CD14-positive monocyte (primary cell): ENCODE measurements at regions not wholly inside any gene's neighbourhood (a gene's known extent, or its start where the extent isn't known, plus 50 kb on each side); places are given as distances from the start of the nearest gene placed in this dataset.
"Not testable (repeated sequence)": the region's sequence is repeated elsewhere in the genome, so short reads cannot be mapped to it uniquely, and the experiment has no call there.

ENCODE experiments used
- DNase-seq, 3 donors: peaks; one replicate each; pipeline ENCODE4 v3.0.0-alpha.2; 2011 to 2022
- H2AFZ ChIP-seq: 2 replicates; pipeline ENCODE4 v1.6.0; 2012; ENCODE audit warnings: mild to moderate bottlenecking, low read depth, low read length, inconsistent platforms; ENCODE audit not compliant: insufficient read depth, poor library complexity, severe bottlenecking
- H3K27ac ChIP-seq, 2 donors: 1 replicate in 1 of 2; 2 replicates in 1 of 2; pipeline ENCODE4 v1.5.1; 2012 to 2013; ENCODE audit warnings: low read length in 2 of 2, control low read depth in 1 of 2, inconsistent platforms in 1 of 2, low read depth in 1 of 2, mild to moderate bottlenecking in 1 of 2
- H3K27me3 ChIP-seq, 2 donors: one replicate each; pipeline versions ENCODE4 v1.6.0 to v1.6.1; 2011 to 2013; ENCODE audit warnings: low read length in 2 of 2; ENCODE audit not compliant: control insufficient read depth in 2 of 2, insufficient read depth in 2 of 2
- H3K36me3 ChIP-seq, 2 donors: replicated peaks in 1 of 2; 1 replicate in 1 of 2; 2 replicates in 1 of 2; pipeline versions ENCODE4 v1.5.1 to v1.6.1; 2012 to 2013; ENCODE audit warnings: low read length in 2 of 2, control low read depth in 1 of 2, inconsistent platforms in 1 of 2, mild to moderate bottlenecking in 1 of 2; ENCODE audit not compliant: insufficient read depth in 2 of 2, control insufficient read depth in 1 of 2
- H3K4me1 ChIP-seq, 2 donors: 1 replicate in 1 of 2; 2 replicates in 1 of 2; pipeline versions ENCODE4 v1.5.1 to v1.6.1; 2012 to 2013; ENCODE audit warnings: low read length in 2 of 2, control low read depth in 1 of 2, inconsistent platforms in 1 of 2, mild to moderate bottlenecking in 1 of 2, moderate library complexity in 1 of 2; ENCODE audit not compliant: insufficient read depth in 2 of 2, control insufficient read depth in 1 of 2
- H3K4me2 ChIP-seq: replicated peaks from 2 replicates; pipeline ENCODE3; 2012; ENCODE audit warnings: low read length, moderate library complexity, mild to moderate bottlenecking; ENCODE audit not compliant: poor library complexity, severe bottlenecking; ENCODE audit errors: extremely low read depth
- H3K4me3 ChIP-seq, 3 experiments: fragments of 200-600 bp in 1 of 3; sonication (generic) in 1 of 3; replicated peaks in 1 of 3; 1 replicate in 2 of 3; 2 replicates in 1 of 3; pipeline ENCODE4 v1.5.1; 2011 to 2013; ENCODE audit warnings: low read length in 3 of 3, mild to moderate bottlenecking in 3 of 3, control low read depth in 2 of 3, low read depth in 2 of 3, inconsistent platforms in 1 of 3, moderate library complexity in 1 of 3
- H3K79me2 ChIP-seq: 2 replicates; pipeline ENCODE4 v1.6.0; 2012; ENCODE audit warnings: mild to moderate bottlenecking, control low read depth, inconsistent platforms, low read length, moderate library complexity; ENCODE audit not compliant: insufficient read depth
- H3K9ac ChIP-seq: 2 replicates; pipeline ENCODE4 v1.6.0; 2017; ENCODE audit warnings: low read length, mild to moderate bottlenecking; ENCODE audit not compliant: insufficient read depth, poor library complexity, severe bottlenecking
- H3K9me3 ChIP-seq, 2 donors: replicated peaks in 1 of 2; 1 replicate in 1 of 2; 2 replicates in 1 of 2; pipeline versions ENCODE4 v1.5.1 to v1.6.1; 2012 to 2013; ENCODE audit warnings: low read length in 2 of 2, control low read depth in 1 of 2; ENCODE audit not compliant: control insufficient read depth in 1 of 2, insufficient read depth in 1 of 2
- H4K20me1 ChIP-seq: 2 replicates; pipeline ENCODE4 v1.6.0; 2012; ENCODE audit warnings: mild to moderate bottlenecking, low read length, control low read depth, moderate library complexity; ENCODE audit not compliant: insufficient read depth
- H3K27ac Mint-ChIP-seq, 7 donors: one replicate each; pipeline ENCODE4 v1.8.0; 2020; ENCODE audit warnings: mild to moderate bottlenecking in 7 of 7, mixed read lengths in 7 of 7, moderate library complexity in 6 of 7, inconsistent platforms in 2 of 7
- H3K27me3 Mint-ChIP-seq, 3 donors: one replicate each; pipeline ENCODE4 v1.8.0; 2021 to 2022; ENCODE audit warnings: low read depth in 3 of 3, mild to moderate bottlenecking in 3 of 3, mixed read lengths in 3 of 3, moderate library complexity in 3 of 3, inconsistent platforms in 1 of 3
- H3K36me3 Mint-ChIP-seq, 2 donors: one replicate each; pipeline ENCODE4 v1.8.0; 2020; ENCODE audit warnings: mixed read lengths in 2 of 2, inconsistent platforms in 1 of 2, mild to moderate bottlenecking in 1 of 2
- H3K4me1 Mint-ChIP-seq: one replicate; pipeline ENCODE4 v1.8.0; 2020; ENCODE audit warnings: mild to moderate bottlenecking, mixed read lengths
- H3K4me3 Mint-ChIP-seq, 2 donors: one replicate each; pipeline ENCODE4 v1.8.0; 2020; ENCODE audit warnings: mild to moderate bottlenecking in 2 of 2, mixed read lengths in 2 of 2, moderate library complexity in 1 of 2
- H3K9me3 Mint-ChIP-seq, 7 donors: one replicate each; pipeline ENCODE4 v1.8.0; 2020 to 2022; ENCODE audit warnings: mixed read lengths in 7 of 7, mild to moderate bottlenecking in 6 of 7, moderate library complexity in 6 of 7, inconsistent platforms in 2 of 7
- CTCF ChIP-seq: fragments of 200-600 bp; IDR thresholded peaks from one replicate; pipeline ENCODE4 v1.8.0; 2022; ENCODE audit warnings: antibody characterized with exemption, mild to moderate bottlenecking
- WGBS: methylation state at CpG from one replicate; pipeline ENCODE4 v1.1.5; 2013; ENCODE audit warnings: missing lambda C conversion rate; ENCODE audit not compliant: insufficient coverage; 5-methylcytosine and 5-hydroxymethylcytosine counted together
- intact Hi-C, 2 donors: fragments of 100-400 bp; cut with micrococcal nuclease; formaldehyde crosslinking; loops; one replicate each; pipeline versions ENCODE4 v1.15.0 to v1.15.1; 2023

- H3K9ac ChIP-seq: no peak overlapping the region
- intact Hi-C loops: no loop called here
- DNase-seq: no peak
- H3K9me3 ChIP-seq: no peaks in the 10 kb centered on the region
- no peak overlapping the region for H2AFZ ChIP-seq
- no peak overlapping the region for H3K27ac ChIP-seq
- no peaks in the 10 kb centered on the region for H3K4me1 ChIP-seq
- no peak for TF ChIP-seq CTCF
- WGBS: no CpG with 5 or more reads among the region's 1 CpG
- H3K9me3 Mint-ChIP-seq: peaks cover 0 to 10% (median 0%) of the 10 kb centered on the region in 7 donors
- H3K27me3 Mint-ChIP-seq: peaks cover 0 to 1% (median 0%) of the 10 kb centered on the region in 3 donors
- no peaks in the 10 kb centered on the region for H3K4me1 Mint-ChIP-seq
- H3K4me2 ChIP-seq: no peak overlapping the region
- H3K27me3 ChIP-seq: no peaks in the 10 kb centered on the region
- no peaks in the 10 kb centered on the region for H3K36me3 ChIP-seq
- no peaks in the 10 kb centered on the region for H4K20me1 ChIP-seq
- no peaks in the 10 kb centered on the region for H3K79me2 ChIP-seq
- no peaks in the 10 kb centered on the region for H3K36me3 Mint-ChIP-seq
- no peak overlapping the region for H3K27ac Mint-ChIP-seq
- no peak overlapping the region for H3K4me3 ChIP-seq
- H3K4me3 Mint-ChIP-seq: no peak overlapping the region
These were observed 249.9 kb downstream of the MEX3B start for GRCh38 chr15:81795899-81796298.

- intact Hi-C loops: no loop called here
- no peak for TF ChIP-seq CTCF
- peaks cover 0 to 7% (median 0%) of the 10 kb centered on the region in 7 donors for H3K9me3 Mint-ChIP-seq
- H3K36me3 ChIP-seq: no peaks in the 10 kb centered on the region
- H2AFZ ChIP-seq: no peak overlapping the region
- no peak overlapping the region for H3K4me3 Mint-ChIP-seq
- H3K9ac ChIP-seq: no peak overlapping the region
- DNase-seq: no peak
- H3K9me3 ChIP-seq: no peaks in the 10 kb centered on the region
- H3K4me1 Mint-ChIP-seq: no peaks in the 10 kb centered on the region
- no peak overlapping the region for H3K4me3 ChIP-seq
- H3K36me3 Mint-ChIP-seq: no peaks in the 10 kb centered on the region
- no peak overlapping the region for H3K27ac Mint-ChIP-seq
- no peak overlapping the region for H3K27ac ChIP-seq
- H3K27me3 ChIP-seq: no peaks in the 10 kb centered on the region
- H3K79me2 ChIP-seq: no peaks in the 10 kb centered on the region
- H4K20me1 ChIP-seq: no peaks in the 10 kb centered on the region
- no CpG with 5 or more reads among the region's 2 CpGs for WGBS
- peaks cover 0 to 4% (median 1%) of the 10 kb centered on the region in 3 donors for H3K27me3 Mint-ChIP-seq
- no peak overlapping the region for H3K4me2 ChIP-seq
- no peaks in the 10 kb centered on the region for H3K4me1 ChIP-seq
These were observed 253.2 kb downstream of the MEX3B start for GRCh38 chr15:81792646-81793045.

GRCh38 chr15:81791322-81791721 lies 254.5 kb downstream of the MEX3B start:
- H3K36me3 ChIP-seq, H3K27me3 Mint-ChIP-seq, DNase-seq, H3K4me1 ChIP-seq, H2AFZ ChIP-seq, H3K4me3 Mint-ChIP-seq, H3K79me2 ChIP-seq, H3K4me3 ChIP-seq, H3K9me3 ChIP-seq, H3K9ac ChIP-seq, H4K20me1 ChIP-seq, H3K4me2 ChIP-seq, H3K27ac Mint-ChIP-seq, H3K4me1 Mint-ChIP-seq, H3K9me3 Mint-ChIP-seq, H3K27ac ChIP-seq, intact Hi-C loops, H3K27me3 ChIP-seq, H3K36me3 Mint-ChIP-seq: not testable (repeated sequence)
- WGBS: no CpG with 5 or more reads among the region's 2 CpGs
